Tibial artery (tissue), 4 donors: ENCODE measurements at regions not wholly inside any gene's neighbourhood (a gene's known extent, or its start where the extent isn't known, plus 50 kb on each side); places are given as distances from the start of the nearest gene placed in this dataset.

Experiments used
- DNase-seq, 2 donors: peaks; one replicate each; pipeline ENCODE4 v3.0.0-alpha.2; 2019
- H3K27ac ChIP-seq, 2 donors: fragments of 200-600 bp; sonication (generic) in 1 of 2; 1 replicate in 1 of 2; 2 replicates in 1 of 2; pipeline ENCODE4 v1.5.1; 2018 to 2019; ENCODE audit warnings: mild to moderate bottlenecking in 1 of 2
- H3K27me3 ChIP-seq, 2 donors: fragments of 200-600 bp; sonication (generic) in 1 of 2; one replicate each; pipeline versions ENCODE4 v1.5.1 to v1.6.0; 2016 to 2019
- H3K36me3 ChIP-seq, 3 donors: fragments of 200-600 bp; sonication (generic) in 2 of 3; one replicate each; pipeline ENCODE4 v1.5.1; 2016 to 2019; ENCODE audit warnings: mild to moderate bottlenecking in 2 of 3
- H3K4me1 ChIP-seq, 4 donors: fragments of 200-600 bp; sonication (generic) in 2 of 4; 1 replicate in 3 of 4; 2 replicates in 1 of 4; pipeline ENCODE4 v1.5.1; 2016 to 2019
- H3K4me3 ChIP-seq, 2 donors: fragments of 200-600 bp; sonication (generic) in 1 of 2; 1 replicate in 1 of 2; 2 replicates in 1 of 2; pipeline ENCODE4 v1.5.1; 2018 to 2019; ENCODE audit warnings: mild to moderate bottlenecking in 2 of 2
- H3K9me3 ChIP-seq, 3 donors: fragments of 200-600 bp; sonication (generic) in 1 of 3; one replicate each; pipeline ENCODE4 v1.5.1; 2016 to 2019
- CTCF ChIP-seq, 2 experiments: fragments of 200-600 bp in 1 of 2; fragments of 450-650 bp in 1 of 2; IDR thresholded peaks; one replicate each; pipeline ENCODE4 v1.5.1; 2017 to 2019; ENCODE audit warnings: antibody characterized with exemption in 2 of 2, mild to moderate bottlenecking in 1 of 2, moderate library complexity in 1 of 2
- intact Hi-C: fragments of 100-400 bp; cut with DNase I; formaldehyde crosslinking; loops from one replicate; pipeline ENCODE4 v1.15.0; 2023; ENCODE audit warnings: low total_unique reads

- DNase-seq: no peak
- no peak overlapping the region for H3K27ac ChIP-seq
Measured at GRCh38 chr5:125719681-125720347, 703.4 kb upstream of the GRAMD2B start.

GRCh38 chr5:125720348-125720685 lies 702.9 kb upstream of the GRAMD2B start:
- intact Hi-C loops: no loop called here
- no peak overlapping the region for H3K27ac ChIP-seq

More at GRCh38 chr5:125719681-125720347, 703.4 kb upstream of the GRAMD2B start:
- H3K4me1 ChIP-seq: no peaks in the 10 kb centered on the region
- no peaks in the 10 kb centered on the region for H3K27me3 ChIP-seq
- intact Hi-C loops: no loop called here
- no peak overlapping the region for H3K4me3 ChIP-seq
- H3K36me3 ChIP-seq: no peaks in the 10 kb centered on the region
- no peaks in the 10 kb centered on the region for H3K9me3 ChIP-seq
- no peak for TF ChIP-seq CTCF (IDR thresholded peaks at IDR 0.05)

GRCh38 chr5:125720721-125721120 lies 702.5 kb upstream of the GRAMD2B start:
- Histone ChIP-seq H3K27me3 (no peaks in the 10 kb centered on the region), H3K27ac (no peak overlapping the region), H3K4me3 (no peak overlapping the region), H3K36me3 (no peaks in the 10 kb centered on the region), H3K9me3 (no peaks in the 10 kb centered on the region), H3K4me1 (no peaks in the 10 kb centered on the region)
- intact Hi-C loops: no loop called here
- TF ChIP-seq CTCF (IDR thresholded peaks at IDR 0.05): no peak
- no peak for DNase-seq

More at GRCh38 chr5:125720348-125720685, 702.9 kb upstream of the GRAMD2B start:
- Histone ChIP-seq H3K4me3 (no peak overlapping the region), H3K4me1 (no peaks in the 10 kb centered on the region), H3K9me3 (no peaks in the 10 kb centered on the region), H3K27me3 (no peaks in the 10 kb centered on the region), H3K36me3 (no peaks in the 10 kb centered on the region)
- TF ChIP-seq CTCF (IDR thresholded peaks at IDR 0.05): no peak
- no peak for DNase-seq

- Histone ChIP-seq H3K27me3 (no peaks in the 10 kb centered on the region), H3K36me3 (no peaks in the 10 kb centered on the region), H3K9me3 (no peaks in the 10 kb centered on the region), H3K4me3 (no peak overlapping the region), H3K4me1 (no peaks in the 10 kb centered on the region), H3K27ac (no peak overlapping the region)
- intact Hi-C loops: no loop called here
- no peak for DNase-seq
- no peak for TF ChIP-seq CTCF (IDR thresholded peaks at IDR 0.05)
Measured at GRCh38 chr5:125722550-125722949, 700.7 kb upstream of the GRAMD2B start.

GRCh38 chr5:125725691-125726090 lies 697.5 kb upstream of the GRAMD2B start:
- no peak overlapping the region for H3K4me3 ChIP-seq
- no peak overlapping the region for H3K27ac ChIP-seq
- intact Hi-C loops: no loop called here
- H3K27me3 ChIP-seq: no peaks in the 10 kb centered on the region
- H3K36me3 ChIP-seq: no peaks in the 10 kb centered on the region
- no peak for TF ChIP-seq CTCF (IDR thresholded peaks at IDR 0.05)
- no peaks in the 10 kb centered on the region for H3K4me1 ChIP-seq
- no peak for DNase-seq
- no peaks in the 10 kb centered on the region for H3K9me3 ChIP-seq

GRCh38 chr5:125743939-125744338 lies 679.3 kb upstream of the GRAMD2B start:
- Histone ChIP-seq H3K4me3 (no peak overlapping the region), H3K9me3 (peaks cover 0 to 7% (median 3%) of the 10 kb centered on the region in 3 donors), H3K36me3 (no peaks in the 10 kb centered on the region), H3K4me1 (peaks cover 0 to 3% (median 0%) of the 10 kb centered on the region in 4 donors), H3K27ac (no peak overlapping the region), H3K27me3 (no peaks in the 10 kb centered on the region)
- no peak for TF ChIP-seq CTCF (IDR thresholded peaks at IDR 0.05)
- no peak for DNase-seq
- intact Hi-C loops: no loop called here
